ENCODE measurements at regions not wholly inside any gene's neighbourhood (a gene's known extent, or its start where the extent isn't known, plus 50 kb on each side); places are given as distances from the start of the nearest gene placed in this dataset.

DNA sequence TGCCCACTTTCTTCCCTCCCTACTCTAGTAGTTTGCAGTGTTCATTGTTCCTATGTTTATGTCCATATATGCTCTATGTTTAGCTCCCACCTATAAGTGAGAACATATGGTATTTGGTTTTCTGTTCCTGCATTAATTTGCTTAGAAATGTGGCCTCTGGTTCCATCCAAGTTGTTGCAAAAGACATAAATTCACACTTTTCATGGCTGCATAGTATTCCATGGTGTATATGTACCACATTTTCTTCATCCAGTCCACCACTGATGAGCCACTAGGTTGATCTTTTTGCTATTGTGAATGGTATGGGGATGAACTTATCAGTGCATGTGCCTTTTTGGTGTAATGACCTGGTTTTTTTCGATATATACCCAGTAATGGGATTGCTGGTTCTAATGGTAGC is 1089.1 kb downstream of the GRM8 start:
- 59 to 65% methylated on average over 1 of the region's 1 CpG for WGBS, 2 donors

DNA sequence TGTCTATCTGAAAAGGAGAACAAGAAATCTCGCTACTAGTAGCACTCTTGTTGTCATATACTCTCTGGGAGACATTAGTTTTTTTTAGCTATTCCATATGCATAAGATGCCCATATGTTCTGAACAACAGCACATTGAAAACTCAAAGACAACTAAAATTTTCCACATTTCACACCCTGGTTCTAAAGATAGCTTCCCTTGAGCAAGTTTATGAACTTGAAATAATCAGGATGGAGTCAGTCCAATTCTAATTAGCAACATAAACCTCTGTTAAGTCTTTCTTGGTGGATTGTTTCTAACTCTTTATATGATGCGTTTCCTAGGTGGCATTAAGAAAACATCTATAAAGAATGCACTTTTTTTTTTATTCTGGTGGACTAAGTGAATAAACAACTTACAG is 1095.3 kb downstream of the GRM8 start:
- H3K36me3 ChIP-seq = no peaks in the 10 kb centered on the region
- no peak overlapping the region for H3K27ac ChIP-seq
- TF ChIP-seq EP300 (IDR thresholded peaks at IDR 0.05) (no peak), POLR2AphosphoS5 (IDR thresholded peaks at IDR 0.05) (no peak), POLR2A (IDR thresholded peaks at IDR 0.05) (no peak)
- TF ChIP-seq, protein P1, sequence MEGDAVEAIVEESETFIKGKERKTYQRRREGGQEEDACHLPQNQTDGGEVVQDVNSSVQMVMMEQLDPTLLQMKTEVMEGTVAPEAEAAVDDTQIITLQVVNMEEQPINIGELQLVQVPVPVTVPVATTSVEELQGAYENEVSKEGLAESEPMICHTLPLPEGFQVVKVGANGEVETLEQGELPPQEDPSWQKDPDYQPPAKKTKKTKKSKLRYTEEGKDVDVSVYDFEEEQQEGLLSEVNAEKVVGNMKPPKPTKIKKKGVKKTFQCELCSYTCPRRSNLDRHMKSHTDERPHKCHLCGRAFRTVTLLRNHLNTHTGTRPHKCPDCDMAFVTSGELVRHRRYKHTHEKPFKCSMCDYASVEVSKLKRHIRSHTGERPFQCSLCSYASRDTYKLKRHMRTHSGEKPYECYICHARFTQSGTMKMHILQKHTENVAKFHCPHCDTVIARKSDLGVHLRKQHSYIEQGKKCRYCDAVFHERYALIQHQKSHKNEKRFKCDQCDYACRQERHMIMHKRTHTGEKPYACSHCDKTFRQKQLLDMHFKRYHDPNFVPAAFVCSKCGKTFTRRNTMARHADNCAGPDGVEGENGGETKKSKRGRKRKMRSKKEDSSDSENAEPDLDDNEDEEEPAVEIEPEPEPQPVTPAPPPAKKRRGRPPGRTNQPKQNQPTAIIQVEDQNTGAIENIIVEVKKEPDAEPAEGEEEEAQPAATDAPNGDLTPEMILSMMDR (IDR thresholded peaks at IDR 0.05) = no peak
- H3K4me3 ChIP-seq = no peak overlapping the region
- no peaks in the 10 kb centered on the region for H3K9me3 ChIP-seq
- WGBS, 2 donors = 80 to 82% methylated on average over 2 of the region's 2 CpGs
- no peaks in the 10 kb centered on the region for H3K27me3 ChIP-seq
- DNase-seq = no peak
- ATAC-seq (ENCODE audit: low FRiP score in 2 of 2) = no peak
- H3K4me1 ChIP-seq = no peaks in the 10 kb centered on the region

More for the DNA sequence above, 1089.1 kb downstream of the GRM8 start:
- no peak for ATAC-seq (ENCODE audit: low FRiP score in 2 of 2)
- Histone ChIP-seq H3K27ac (no peak overlapping the region), H3K4me1 (no peaks in the 10 kb centered on the region), H3K36me3 (no peaks in the 10 kb centered on the region), H3K4me3 (no peak overlapping the region), H3K27me3 (no peaks in the 10 kb centered on the region), H3K9me3 (no peaks in the 10 kb centered on the region)
- TF ChIP-seq EP300 (IDR thresholded peaks at IDR 0.05) (no peak), POLR2A (IDR thresholded peaks at IDR 0.05) (no peak), POLR2AphosphoS5 (IDR thresholded peaks at IDR 0.05) (no peak)
- TF ChIP-seq, protein P1 (IDR thresholded peaks at IDR 0.05) = no peak
- DNase-seq = no peak

DNA sequence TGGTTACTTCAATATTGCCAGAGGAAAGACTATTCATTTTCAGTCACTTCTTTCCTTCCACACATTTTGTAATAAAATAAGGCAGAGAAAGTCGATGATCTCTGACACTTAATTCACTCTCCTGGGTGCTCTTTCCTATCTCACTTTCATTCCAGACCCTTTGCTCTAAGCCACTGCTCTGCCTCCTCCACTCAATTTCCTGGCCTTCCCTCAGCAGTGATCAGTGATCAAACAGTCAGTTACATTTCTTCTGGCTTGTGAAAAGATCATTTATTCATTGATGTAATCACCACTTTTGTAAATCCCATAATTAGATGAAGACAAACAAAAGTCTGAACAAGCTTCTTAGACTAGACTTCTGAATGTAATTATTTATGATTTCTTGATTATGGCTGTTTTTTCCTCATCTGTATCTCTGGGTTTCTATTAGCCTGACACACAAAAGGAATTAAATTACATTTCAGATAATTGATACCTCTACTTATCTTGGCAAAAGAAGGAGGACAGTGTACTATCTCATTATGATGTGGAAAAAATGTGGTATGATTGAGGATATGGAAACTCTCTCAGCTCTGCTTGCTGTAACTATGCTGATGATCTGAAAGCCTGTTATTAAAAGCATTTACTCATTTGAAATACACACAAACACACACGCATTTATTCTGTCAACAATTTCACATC is 1102.3 kb downstream of the GRM8 start:
- H3K27me3 ChIP-seq = no peaks in the 10 kb centered on the region
- TF ChIP-seq POLR2AphosphoS5 (IDR thresholded peaks at IDR 0.05) = no peak
- TF ChIP-seq POLR2A (IDR thresholded peaks at IDR 0.05) = no peak
- TF ChIP-seq EP300 (IDR thresholded peaks at IDR 0.05) = no peak
- TF ChIP-seq, protein P1 (IDR thresholded peaks at IDR 0.05) = no peak
- H3K4me3 ChIP-seq = no peak overlapping the region
- H3K36me3 ChIP-seq = no peaks in the 10 kb centered on the region
- ATAC-seq (ENCODE audit: low FRiP score in 2 of 2) (no peak), DNase-seq (no peak)
- no peaks in the 10 kb centered on the region for H3K9me3 ChIP-seq
- H3K27ac ChIP-seq = no peak overlapping the region
- H3K4me1 ChIP-seq = no peaks in the 10 kb centered on the region
- 61 to 67% methylated on average over 2 of the region's 2 CpGs for WGBS, 2 donors

DNA sequence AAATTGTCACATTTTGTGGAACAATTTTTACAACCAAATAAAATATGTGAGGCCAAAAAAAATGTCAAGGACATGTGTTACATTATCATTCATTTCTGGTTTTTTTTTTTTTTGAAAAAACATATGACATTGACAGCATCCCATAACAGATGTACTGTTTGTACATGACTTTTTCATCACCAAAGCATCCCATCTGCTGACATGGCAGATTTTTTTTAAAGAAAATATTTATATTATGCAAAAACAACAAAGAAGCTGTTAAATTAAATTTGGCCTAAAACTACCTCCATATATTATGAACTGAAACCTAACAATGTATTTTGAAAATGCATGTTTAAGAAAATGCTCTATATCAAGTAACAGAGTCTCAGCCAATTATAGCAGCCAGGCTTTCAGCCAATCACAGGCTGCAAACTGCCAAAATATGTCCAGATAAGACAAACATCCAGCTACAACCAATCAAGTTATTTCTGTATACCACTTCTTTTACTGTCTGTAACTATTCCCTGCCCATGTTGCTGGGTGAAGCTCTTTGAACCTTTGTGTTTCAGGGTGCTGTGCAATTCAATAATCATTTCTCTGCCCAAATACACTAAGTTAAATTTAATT is 1111.8 kb downstream of the GRM8 start:
- no peak for DNase-seq
- no peaks in the 10 kb centered on the region for H3K4me1 ChIP-seq
- ATAC-seq (ENCODE audit: low FRiP score in 2 of 2) = no peak

More for the DNA sequence above, 1111.8 kb downstream of the GRM8 start:
- Histone ChIP-seq H3K9me3 (no peaks in the 10 kb centered on the region), H3K36me3 (no peaks in the 10 kb centered on the region), H3K4me3 (no peak overlapping the region), H3K27me3 (no peaks in the 10 kb centered on the region), H3K27ac (no peak overlapping the region)
- TF ChIP-seq POLR2AphosphoS5 (IDR thresholded peaks at IDR 0.05) = no peak
- no peak for TF ChIP-seq EP300 (IDR thresholded peaks at IDR 0.05)
- no peak for TF ChIP-seq POLR2A (IDR thresholded peaks at IDR 0.05)
- TF ChIP-seq, protein P1 (IDR thresholded peaks at IDR 0.05) = no peak
